ENCODE measurements at regions not wholly inside any gene's neighbourhood (a gene's known extent, or its start where the extent isn't known, plus 50 kb on each side); places are given as distances from the start of the nearest gene placed in this dataset.

- no peak for DNase-seq (ENCODE audit: low spot score)
- TF ChIP-seq CTCF (IDR thresholded peaks at IDR 0.05; ENCODE audit: unreplicated experiment): no peak
- no peak overlapping the region for H3K4me3 Mint-ChIP-seq (ENCODE audit: unreplicated experiment)
- no peaks in the 10 kb centered on the region for H3K27me3 Mint-ChIP-seq (ENCODE audit: unreplicated experiment)
- no peak overlapping the region for H3K27ac Mint-ChIP-seq (ENCODE audit: unreplicated experiment)
- no peaks in the 10 kb centered on the region for H3K36me3 Mint-ChIP-seq (ENCODE audit: low read depth, unreplicated experiment)
- H3K9me3 Mint-ChIP-seq (ENCODE audit: unreplicated experiment): no peaks in the 10 kb centered on the region
- no peaks in the 10 kb centered on the region for H3K4me1 Mint-ChIP-seq (ENCODE audit: unreplicated experiment)
Measured at GRCh38 chr17:13200671-13201070, 182.8 kb upstream of the ELAC2 start.

- no peak overlapping the region for H3K4me3 Mint-ChIP-seq (ENCODE audit: unreplicated experiment)
- H3K27me3 Mint-ChIP-seq (ENCODE audit: unreplicated experiment): no peaks in the 10 kb centered on the region
Measured at GRCh38 chr17:13199425-13199824, 181.6 kb upstream of the ELAC2 start.

GRCh38 chr17:13197586-13197985 is 179.8 kb upstream of the ELAC2 start:
- no peak for TF ChIP-seq CTCF (IDR thresholded peaks at IDR 0.05; ENCODE audit: unreplicated experiment)

More at GRCh38 chr17:13199425-13199824, 181.6 kb upstream of the ELAC2 start:
- Mint-ChIP-seq H3K4me1 (ENCODE audit: unreplicated experiment) (no peaks in the 10 kb centered on the region), H3K27ac (ENCODE audit: unreplicated experiment) (no peak overlapping the region), H3K9me3 (ENCODE audit: unreplicated experiment) (no peaks in the 10 kb centered on the region), H3K36me3 (ENCODE audit: low read depth, unreplicated experiment) (no peaks in the 10 kb centered on the region)
- no peak for DNase-seq (ENCODE audit: low spot score)
- no peak for TF ChIP-seq CTCF (IDR thresholded peaks at IDR 0.05; ENCODE audit: unreplicated experiment)

GRCh38 chr17:13194887-13195286 is 177.1 kb upstream of the ELAC2 start:
- Mint-ChIP-seq H3K4me1 (ENCODE audit: unreplicated experiment) (no peaks in the 10 kb centered on the region), H3K4me3 (ENCODE audit: unreplicated experiment) (no peak overlapping the region)
- no peak for DNase-seq (ENCODE audit: low spot score)

More at GRCh38 chr17:13197586-13197985, 179.8 kb upstream of the ELAC2 start:
- Mint-ChIP-seq H3K27me3 (ENCODE audit: unreplicated experiment) (no peaks in the 10 kb centered on the region), H3K9me3 (ENCODE audit: unreplicated experiment) (no peaks in the 10 kb centered on the region), H3K4me3 (ENCODE audit: unreplicated experiment) (no peak overlapping the region), H3K4me1 (ENCODE audit: unreplicated experiment) (no peaks in the 10 kb centered on the region), H3K27ac (ENCODE audit: unreplicated experiment) (no peak overlapping the region), H3K36me3 (ENCODE audit: low read depth, unreplicated experiment) (no peaks in the 10 kb centered on the region)
- DNase-seq (ENCODE audit: low spot score): no peak

GRCh38 chr17:13182854-13183253 is 165.0 kb upstream of the ELAC2 start:
- no peak for TF ChIP-seq CTCF (IDR thresholded peaks at IDR 0.05; ENCODE audit: unreplicated experiment)
- Mint-ChIP-seq H3K36me3 (ENCODE audit: low read depth, unreplicated experiment) (no peaks in the 10 kb centered on the region), H3K27ac (ENCODE audit: unreplicated experiment) (no peak overlapping the region), H3K9me3 (ENCODE audit: unreplicated experiment) (no peaks in the 10 kb centered on the region), H3K27me3 (ENCODE audit: unreplicated experiment) (no peaks in the 10 kb centered on the region), H3K4me3 (ENCODE audit: unreplicated experiment) (no peak overlapping the region), H3K4me1 (ENCODE audit: unreplicated experiment) (no peaks in the 10 kb centered on the region)
- DNase-seq (ENCODE audit: low spot score): no peak

More at GRCh38 chr17:13194887-13195286, 177.1 kb upstream of the ELAC2 start:
- Mint-ChIP-seq H3K27me3 (ENCODE audit: unreplicated experiment) (no peaks in the 10 kb centered on the region), H3K9me3 (ENCODE audit: unreplicated experiment) (no peaks in the 10 kb centered on the region), H3K36me3 (ENCODE audit: low read depth, unreplicated experiment) (no peaks in the 10 kb centered on the region), H3K27ac (ENCODE audit: unreplicated experiment) (no peak overlapping the region)
- TF ChIP-seq CTCF (IDR thresholded peaks at IDR 0.05; ENCODE audit: unreplicated experiment): no peak
